ENCODE measurements at regions not wholly inside any gene's neighbourhood (a gene's known extent, or its start where the extent isn't known, plus 50 kb on each side); places are given as distances from the start of the nearest gene placed in this dataset.
"Not testable (repeated sequence)": the region's sequence is repeated elsewhere in the genome, so short reads cannot be mapped to it uniquely, and the experiment has no call there.

DNA sequence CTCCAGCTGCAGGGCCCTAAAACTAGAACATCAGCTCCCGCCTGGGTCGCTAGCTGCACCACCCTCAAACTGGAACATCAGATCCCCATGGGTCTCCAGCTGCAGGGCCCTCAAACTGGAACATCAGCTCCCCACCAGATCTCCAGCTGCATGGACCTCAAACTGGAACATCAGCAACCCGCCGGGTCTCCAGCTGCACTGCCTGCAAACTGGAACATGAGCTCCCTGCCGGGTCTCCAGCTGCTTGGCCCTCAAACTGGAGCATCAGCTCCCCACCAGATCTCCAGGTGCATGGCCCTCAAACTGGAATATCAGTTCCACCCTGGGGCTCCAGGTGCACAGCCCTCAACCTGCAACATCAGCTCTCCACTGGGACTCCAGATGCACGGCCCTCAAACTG lies 82.7 kb downstream of the TFRC start:
- CTCF ChIA-PET = interaction anchor here (0.7 kb wide), 1 partner anchor 390 kb away, joined by 6 read pairs; no protein-coding TSS in a partner anchor
- intact Hi-C loops (cut with micrococcal nuclease) = loop anchor here in 1 of 2 donors (10.0 kb wide), 1 partner anchor 144 kb away; no protein-coding TSS in a partner anchor
- H3K4me1 Mint-ChIP-seq; H3K9me3 ChIP-seq (ENCODE audit: control insufficient read depth in 2 of 3, low read length in 3 of 3); H3K36me3 Mint-ChIP-seq; POLR2A ChIA-PET; H3K9me3 Mint-ChIP-seq; H3K27ac ChIP-seq (ENCODE audit: low read depth, low read length); H3K27me3 ChIP-seq (ENCODE audit: control insufficient read depth in 2 of 2, insufficient read depth in 2 of 2, low read length in 2 of 2); H3K4me3 Mint-ChIP-seq; H3K4me1 ChIP-seq (ENCODE audit: control insufficient read depth in 2 of 2, insufficient read depth in 2 of 2, low read length in 2 of 2); H3K4me3 ChIP-seq (ENCODE audit: low read length); H3K36me3 ChIP-seq (ENCODE audit: control insufficient read depth in 2 of 3, insufficient read depth in 3 of 3, low read length in 3 of 3); DNase-seq; ATAC-seq; H3K27ac Mint-ChIP-seq: not testable (repeated sequence)
- H3K27me3 Mint-ChIP-seq = peaks cover 0 to 34% (median 15%) of the 10 kb centered on the region in 5 donors

DNA sequence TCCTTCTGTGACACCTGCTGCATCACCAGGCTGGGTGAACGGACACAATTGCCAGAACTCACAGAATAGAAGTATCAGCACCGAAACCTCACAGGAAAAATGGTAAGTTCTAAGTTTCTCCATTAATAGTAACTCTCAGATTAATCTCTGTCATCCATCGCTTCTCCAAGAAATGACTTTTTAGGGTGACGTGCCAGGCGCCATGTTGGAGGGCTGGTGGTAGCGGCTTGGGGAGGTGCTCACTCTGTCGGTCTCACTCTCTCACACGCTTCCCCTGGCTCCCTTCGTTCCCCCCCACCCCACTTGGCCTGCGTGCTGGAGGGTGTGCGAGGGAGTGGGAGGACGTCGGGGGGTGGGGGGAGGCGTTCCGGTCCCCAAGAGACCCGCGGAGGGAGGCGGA lies 85.6 kb downstream of the TFRC start:
- H3K36me3 ChIP-seq (ENCODE audit: control insufficient read depth in 2 of 3, insufficient read depth in 3 of 3, low read length in 3 of 3); CTCF ChIA-PET; DNase-seq; H3K4me3 Mint-ChIP-seq; H3K27me3 ChIP-seq (ENCODE audit: control insufficient read depth in 2 of 2, insufficient read depth in 2 of 2, low read length in 2 of 2); H3K4me1 ChIP-seq (ENCODE audit: control insufficient read depth in 2 of 2, insufficient read depth in 2 of 2, low read length in 2 of 2); H3K36me3 Mint-ChIP-seq; H3K9me3 ChIP-seq (ENCODE audit: control insufficient read depth in 2 of 3, low read length in 3 of 3); H3K4me3 ChIP-seq (ENCODE audit: low read length); ATAC-seq; H3K27ac ChIP-seq (ENCODE audit: low read depth, low read length); POLR2A ChIA-PET; H3K27ac Mint-ChIP-seq; H3K4me1 Mint-ChIP-seq; H3K9me3 Mint-ChIP-seq: not testable (repeated sequence)
- H3K27me3 Mint-ChIP-seq = peaks cover 0 to 24% (median 9%) of the 10 kb centered on the region in 5 donors
- intact Hi-C loops (cut with micrococcal nuclease) = loop anchor here in 1 of 2 donors (10.0 kb wide), 1 partner anchor 142 kb away; no protein-coding TSS in a partner anchor

DNA sequence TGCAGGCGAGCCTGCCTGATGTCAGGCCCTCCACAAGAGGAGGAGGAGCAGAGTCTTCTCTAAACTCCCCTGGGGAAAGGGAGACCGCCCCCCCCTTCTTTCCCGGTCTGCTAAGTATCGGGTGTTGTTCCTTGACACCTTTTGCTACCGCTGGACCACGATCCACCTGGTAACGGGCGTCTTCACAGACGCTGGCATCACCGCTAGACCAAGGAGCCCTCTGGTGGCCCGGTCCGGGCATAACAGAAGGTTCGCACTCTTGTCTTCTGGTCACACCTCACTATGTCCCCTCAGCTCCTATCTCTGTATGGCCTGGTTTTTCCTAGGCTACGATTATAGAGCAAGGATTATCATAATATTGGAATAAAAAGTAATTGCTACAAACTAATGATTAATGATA lies 86.0 kb upstream of the TNK2 start:
- H3K36me3 Mint-ChIP-seq, POLR2A ChIA-PET: not testable (repeated sequence)
- peak overlapping the region in 1 of 10 donors; percentile 74 for H3K4me3 Mint-ChIP-seq

DNA sequence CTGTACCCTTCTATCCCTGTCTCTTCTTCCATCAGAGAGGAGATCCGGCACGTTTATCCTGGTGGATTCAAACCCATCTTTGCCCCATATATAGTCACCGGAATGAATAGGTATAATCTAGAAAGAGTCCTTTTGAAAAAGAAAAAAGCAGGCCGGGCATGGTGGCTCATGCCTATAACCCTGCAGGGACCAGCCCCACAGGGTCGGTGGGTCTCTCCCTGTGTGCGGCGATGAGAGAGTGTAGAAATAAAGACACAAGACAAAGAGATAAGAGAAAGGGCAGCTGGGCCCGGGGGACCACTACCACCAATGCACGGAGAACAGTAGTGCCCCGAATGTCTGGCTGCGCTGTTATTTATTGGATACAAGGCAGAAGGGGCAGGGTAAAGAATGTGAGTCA lies 85.3 kb upstream of the TNK2 start:
- H3K4me3 ChIP-seq (ENCODE audit: low read length); DNase-seq; H3K27ac ChIP-seq (ENCODE audit: low read depth, low read length); H3K27me3 ChIP-seq (ENCODE audit: control insufficient read depth in 2 of 2, insufficient read depth in 2 of 2, low read length in 2 of 2); CTCF ChIA-PET; H3K9me3 Mint-ChIP-seq; POLR2A ChIA-PET; H3K27ac Mint-ChIP-seq; H3K4me3 Mint-ChIP-seq; H3K4me1 ChIP-seq (ENCODE audit: control insufficient read depth in 2 of 2, insufficient read depth in 2 of 2, low read length in 2 of 2); H3K36me3 ChIP-seq (ENCODE audit: control insufficient read depth in 2 of 3, insufficient read depth in 3 of 3, low read length in 3 of 3); H3K9me3 ChIP-seq (ENCODE audit: control insufficient read depth in 2 of 3, low read length in 3 of 3); H3K36me3 Mint-ChIP-seq; H3K27me3 Mint-ChIP-seq; ATAC-seq: not testable (repeated sequence)
- intact Hi-C loops (cut with micrococcal nuclease) = loop anchor here (1.0 to 10.0 kb wide), 3 partner anchors 76 to 139 kb away; no protein-coding TSS in a partner anchor
- H3K4me1 Mint-ChIP-seq = peaks cover 0 to 12% (median 5%) of the 10 kb centered on the region in 7 donors

More for the DNA sequence above, 86.0 kb upstream of the TNK2 start:
- H3K4me3 ChIP-seq (ENCODE audit: low read length); H3K4me1 ChIP-seq (ENCODE audit: control insufficient read depth in 2 of 2, insufficient read depth in 2 of 2, low read length in 2 of 2); H3K9me3 ChIP-seq (ENCODE audit: control insufficient read depth in 2 of 3, low read length in 3 of 3); H3K9me3 Mint-ChIP-seq; H3K27me3 Mint-ChIP-seq; CTCF ChIA-PET; ATAC-seq; H3K36me3 ChIP-seq (ENCODE audit: control insufficient read depth in 2 of 3, insufficient read depth in 3 of 3, low read length in 3 of 3); H3K4me1 Mint-ChIP-seq; H3K27me3 ChIP-seq (ENCODE audit: control insufficient read depth in 2 of 2, insufficient read depth in 2 of 2, low read length in 2 of 2); H3K27ac ChIP-seq (ENCODE audit: low read depth, low read length): not testable (repeated sequence)
- intact Hi-C loops (cut with micrococcal nuclease) = loop anchor here (1.0 to 10.0 kb wide), 3 partner anchors 77 to 140 kb away; no protein-coding TSS in a partner anchor
- peak overlapping the region in 2 of 9 donors; percentile 30 to 49 for H3K27ac Mint-ChIP-seq
- DNase-seq = peak in 8 of 9 donors; percentile 33 to 59 (median 44)

DNA sequence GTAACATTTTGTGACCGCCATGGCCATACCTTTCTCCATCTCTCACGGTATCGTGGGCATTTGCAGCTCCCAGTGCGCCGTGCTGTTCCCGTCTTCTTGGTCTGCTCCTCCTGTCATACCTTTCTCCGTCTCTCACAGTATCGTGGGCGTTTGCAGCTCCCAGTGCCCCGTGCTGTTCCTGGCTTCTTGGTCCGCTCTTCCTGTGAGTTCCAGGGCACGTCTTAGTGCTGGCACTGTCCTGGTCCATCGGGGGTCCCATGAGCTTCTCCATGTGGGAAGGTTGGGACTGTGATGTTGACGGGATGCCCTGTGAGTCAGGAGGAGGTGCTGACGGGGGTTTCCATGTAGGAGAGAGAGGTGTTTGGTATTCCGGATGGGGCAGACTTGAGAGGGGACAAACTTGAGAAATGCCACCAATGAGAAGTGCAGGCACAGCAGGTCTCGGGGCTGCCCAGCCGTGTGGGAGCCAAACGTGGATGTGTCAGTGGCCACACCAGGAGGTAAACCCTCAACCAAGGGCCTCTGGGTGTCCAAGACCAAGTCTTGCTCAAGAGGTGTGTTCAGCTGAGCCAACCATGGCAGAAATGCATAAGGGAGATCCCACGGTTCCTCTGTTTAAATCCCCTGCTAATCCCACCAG lies 84.7 kb upstream of the TNK2 start:
- H3K36me3 ChIP-seq (ENCODE audit: control insufficient read depth in 2 of 3, insufficient read depth in 3 of 3, low read length in 3 of 3); POLR2A ChIA-PET; H3K36me3 Mint-ChIP-seq; H3K4me3 ChIP-seq (ENCODE audit: low read length); H3K9me3 ChIP-seq (ENCODE audit: control insufficient read depth in 2 of 3, low read length in 3 of 3); H3K27me3 ChIP-seq (ENCODE audit: control insufficient read depth in 2 of 2, insufficient read depth in 2 of 2, low read length in 2 of 2); ATAC-seq; H3K4me1 ChIP-seq (ENCODE audit: control insufficient read depth in 2 of 2, insufficient read depth in 2 of 2, low read length in 2 of 2); H3K27ac ChIP-seq (ENCODE audit: low read depth, low read length); H3K27me3 Mint-ChIP-seq; H3K9me3 Mint-ChIP-seq; CTCF ChIA-PET; DNase-seq: not testable (repeated sequence)
- peak overlapping the region in 3 of 10 donors; percentile 0 to 78 (median 52) for H3K4me3 Mint-ChIP-seq
- peak overlapping the region in 1 of 9 donors; percentile 78 for H3K27ac Mint-ChIP-seq
- intact Hi-C loops (cut with micrococcal nuclease) = loop anchor here in 1 of 2 donors (5.0 to 10.0 kb wide), 2 partner anchors 76 to 138 kb away; no protein-coding TSS in a partner anchor
- peaks cover 0 to 15% (median 5%) of the 10 kb centered on the region in 7 donors for H3K4me1 Mint-ChIP-seq

DNA sequence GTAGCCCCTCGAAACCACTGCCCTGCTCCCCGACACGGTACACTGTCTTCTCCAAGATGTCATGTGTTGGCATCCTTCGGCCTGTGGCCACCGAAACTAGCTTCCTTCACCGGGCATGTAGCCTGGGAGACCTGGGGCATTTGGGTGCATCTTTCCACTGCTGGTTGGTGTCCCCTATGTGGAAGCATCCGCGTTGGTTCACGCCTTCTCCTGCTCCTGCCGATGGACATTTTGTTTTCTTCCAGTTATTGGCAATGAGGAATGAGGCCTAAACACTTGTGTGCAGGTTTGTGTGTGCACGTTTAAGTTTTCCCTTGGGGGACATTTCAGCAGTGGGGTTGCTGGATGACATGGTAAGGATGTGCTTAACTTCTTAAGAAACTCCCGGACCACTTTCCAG lies 83.6 kb upstream of the TNK2 start:
- H3K9me3 Mint-ChIP-seq; H3K9me3 ChIP-seq (ENCODE audit: control insufficient read depth in 2 of 3, low read length in 3 of 3); H3K4me1 ChIP-seq (ENCODE audit: control insufficient read depth in 2 of 2, insufficient read depth in 2 of 2, low read length in 2 of 2); CTCF ChIA-PET; H3K27me3 ChIP-seq (ENCODE audit: control insufficient read depth in 2 of 2, insufficient read depth in 2 of 2, low read length in 2 of 2); ATAC-seq; H3K36me3 ChIP-seq (ENCODE audit: control insufficient read depth in 2 of 3, insufficient read depth in 3 of 3, low read length in 3 of 3); POLR2A ChIA-PET; H3K27me3 Mint-ChIP-seq; H3K4me3 ChIP-seq (ENCODE audit: low read length); H3K27ac ChIP-seq (ENCODE audit: low read depth, low read length); DNase-seq; H3K36me3 Mint-ChIP-seq: not testable (repeated sequence)
- H3K27ac Mint-ChIP-seq = peak overlapping the region in 1 of 9 donors; percentile 9
- peaks cover 0 to 15% (median 5%) of the 10 kb centered on the region in 7 donors for H3K4me1 Mint-ChIP-seq
- peak overlapping the region in 1 of 10 donors; percentile 63 for H3K4me3 Mint-ChIP-seq
- intact Hi-C loops (cut with micrococcal nuclease) = loop anchor here in 1 of 2 donors (5.0 to 10.0 kb wide), 2 partner anchors 75 to 137 kb away; no protein-coding TSS in a partner anchor

DNA sequence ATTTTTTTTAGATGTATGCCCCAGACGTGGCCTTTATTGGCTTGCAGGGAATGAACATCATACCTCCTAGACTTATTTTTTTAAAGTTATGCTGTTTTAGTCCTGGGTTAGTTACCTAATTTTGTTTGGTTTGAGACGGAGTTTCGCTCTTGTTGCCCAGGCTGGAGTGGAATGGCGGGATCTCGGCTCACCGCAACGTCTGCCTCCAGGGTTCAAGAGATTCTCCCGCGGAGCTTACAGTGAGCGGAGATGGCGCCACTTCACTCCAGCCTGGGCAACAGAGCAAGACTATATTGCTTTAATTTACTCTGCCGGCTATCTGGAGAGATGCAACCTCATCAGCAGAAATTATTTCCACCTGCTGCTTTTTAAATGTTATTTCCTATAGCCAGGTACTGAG lies 82.9 kb upstream of the TNK2 start:
- H3K4me1 ChIP-seq (ENCODE audit: control insufficient read depth in 2 of 2, insufficient read depth in 2 of 2, low read length in 2 of 2); H3K27ac ChIP-seq (ENCODE audit: low read depth, low read length); H3K4me3 ChIP-seq (ENCODE audit: low read length); POLR2A ChIA-PET; H3K27me3 ChIP-seq (ENCODE audit: control insufficient read depth in 2 of 2, insufficient read depth in 2 of 2, low read length in 2 of 2); H3K36me3 ChIP-seq (ENCODE audit: control insufficient read depth in 2 of 3, insufficient read depth in 3 of 3, low read length in 3 of 3); H3K9me3 ChIP-seq (ENCODE audit: control insufficient read depth in 2 of 3, low read length in 3 of 3); H3K9me3 Mint-ChIP-seq; H3K36me3 Mint-ChIP-seq; CTCF ChIA-PET; H3K27me3 Mint-ChIP-seq; DNase-seq; ATAC-seq: not testable (repeated sequence)
- intact Hi-C loops (cut with micrococcal nuclease) = loop anchor here in 1 of 2 donors (5.0 to 10.0 kb wide), 2 partner anchors 74 to 136 kb away; no protein-coding TSS in a partner anchor
- Mint-ChIP-seq H3K4me1 (peaks cover 0 to 15% (median 5%) of the 10 kb centered on the region in 7 donors), H3K4me3 (peak overlapping the region; percentile 75 to 94 (median 82)), H3K27ac (peak overlapping the region; percentile 71 to 93 (median 83))
